Neural progenitor cell (in vitro differentiated cells): ENCODE measurements at regions not wholly inside any gene's neighbourhood (a gene's known extent, or its start where the extent isn't known, plus 50 kb on each side); places are given as distances from the start of the nearest gene placed in this dataset.

Source experiments
- CTCF ChIP-seq: fragments of 200-600 bp; sonication (generic); IDR thresholded peaks from 2 replicates; pipeline ENCODE4 v1.5.1; 2017; ENCODE audit warnings: antibody characterized with exemption, mild to moderate bottlenecking
- EZH2 ChIP-seq: fragments of 200-600 bp; sonication (generic); IDR thresholded peaks from 2 replicates; pipeline ENCODE4 v1.6.1; 2017; ENCODE audit warnings: antibody characterized with exemption, mild to moderate bottlenecking, moderate library complexity
- EZH2phosphoT487 ChIP-seq: fragments of 200-600 bp; sonication (generic); IDR thresholded peaks from 2 replicates; pipeline ENCODE4 v1.6.1; 2017; ENCODE audit warnings: antibody characterized with exemption

- TF ChIP-seq CTCF, result no peak
- TF ChIP-seq EZH2phosphoT487, result no peak
- no peak for TF ChIP-seq EZH2
Observed at GRCh38 chr2:168378960-168379669, 77.0 kb upstream of the CERS6 start.
